ENCODE measurements at regions not wholly inside any gene's neighbourhood (a gene's known extent, or its start where the extent isn't known, plus 50 kb on each side); places are given as distances from the start of the nearest gene placed in this dataset.

GRCh38 chr10:130834573-130834972 is 476.9 kb downstream of the TCERG1L start:
- H3K4me3 ChIP-seq (replicated peaks in 1 of 2; ENCODE audit: low read depth in 2 of 2, low read length in 2 of 2) = no peak overlapping the region
- DNase-seq (ENCODE audit: low read depth in 2 of 2) = no peak
- no peak for TF ChIP-seq CTCF (IDR thresholded peaks at IDR 0.05; ENCODE audit: low read depth, low read length)

- DNase-seq (ENCODE audit: low read depth in 2 of 2) = no peak
- H3K4me3 ChIP-seq (replicated peaks in 1 of 2; ENCODE audit: low read depth in 2 of 2, low read length in 2 of 2) = no peak overlapping the region
- TF ChIP-seq CTCF (IDR thresholded peaks at IDR 0.05; ENCODE audit: low read depth, low read length) = no peak
Measured at GRCh38 chr10:130835068-130835467, 476.5 kb downstream of the TCERG1L start.

- TF ChIP-seq CTCF (IDR thresholded peaks at IDR 0.05; ENCODE audit: low read depth, low read length) = no peak
- no peak for DNase-seq (ENCODE audit: low read depth in 2 of 2)
- no peak overlapping the region for H3K4me3 ChIP-seq (replicated peaks in 1 of 2; ENCODE audit: low read depth in 2 of 2, low read length in 2 of 2)
Measured at GRCh38 chr10:130836344-130836743, 475.2 kb downstream of the TCERG1L start.

GRCh38 chr10:130843051-130843653 is 468.4 kb downstream of the TCERG1L start:
- DNase-seq (ENCODE audit: low read depth in 2 of 2) = no peak
- TF ChIP-seq CTCF (IDR thresholded peaks at IDR 0.05; ENCODE audit: low read depth, low read length) = no peak

GRCh38 chr10:130844310-130844709 is 467.2 kb downstream of the TCERG1L start:
- TF ChIP-seq CTCF (IDR thresholded peaks at IDR 0.05; ENCODE audit: low read depth, low read length) = no peak
- no peak for DNase-seq (ENCODE audit: low read depth in 2 of 2)
- no peak overlapping the region for H3K4me3 ChIP-seq (replicated peaks in 1 of 2; ENCODE audit: low read depth in 2 of 2, low read length in 2 of 2)

More at GRCh38 chr10:130843051-130843653, 468.4 kb downstream of the TCERG1L start:
- no peak overlapping the region for H3K4me3 ChIP-seq (replicated peaks in 1 of 2; ENCODE audit: low read depth in 2 of 2, low read length in 2 of 2)

- no peak for TF ChIP-seq CTCF (IDR thresholded peaks at IDR 0.05; ENCODE audit: low read depth, low read length)
- no peak overlapping the region for H3K4me3 ChIP-seq (replicated peaks in 1 of 2; ENCODE audit: low read depth in 2 of 2, low read length in 2 of 2)
- no peak for DNase-seq (ENCODE audit: low read depth in 2 of 2)
Measured at GRCh38 chr10:130847170-130847569, 464.4 kb downstream of the TCERG1L start.

GRCh38 chr10:130848855-130849254 is 462.7 kb downstream of the TCERG1L start:
- no peak for TF ChIP-seq CTCF (IDR thresholded peaks at IDR 0.05; ENCODE audit: low read depth, low read length)

More at GRCh38 chr10:130848855-130849254, 462.7 kb downstream of the TCERG1L start:
- no peak for DNase-seq (ENCODE audit: low read depth in 2 of 2)
- no peak overlapping the region for H3K4me3 ChIP-seq (replicated peaks in 1 of 2; ENCODE audit: low read depth in 2 of 2, low read length in 2 of 2)
